ENCODE measurements at regions not wholly inside any gene's neighbourhood (a gene's known extent, or its start where the extent isn't known, plus 50 kb on each side); places are given as distances from the start of the nearest gene placed in this dataset.

DNA sequence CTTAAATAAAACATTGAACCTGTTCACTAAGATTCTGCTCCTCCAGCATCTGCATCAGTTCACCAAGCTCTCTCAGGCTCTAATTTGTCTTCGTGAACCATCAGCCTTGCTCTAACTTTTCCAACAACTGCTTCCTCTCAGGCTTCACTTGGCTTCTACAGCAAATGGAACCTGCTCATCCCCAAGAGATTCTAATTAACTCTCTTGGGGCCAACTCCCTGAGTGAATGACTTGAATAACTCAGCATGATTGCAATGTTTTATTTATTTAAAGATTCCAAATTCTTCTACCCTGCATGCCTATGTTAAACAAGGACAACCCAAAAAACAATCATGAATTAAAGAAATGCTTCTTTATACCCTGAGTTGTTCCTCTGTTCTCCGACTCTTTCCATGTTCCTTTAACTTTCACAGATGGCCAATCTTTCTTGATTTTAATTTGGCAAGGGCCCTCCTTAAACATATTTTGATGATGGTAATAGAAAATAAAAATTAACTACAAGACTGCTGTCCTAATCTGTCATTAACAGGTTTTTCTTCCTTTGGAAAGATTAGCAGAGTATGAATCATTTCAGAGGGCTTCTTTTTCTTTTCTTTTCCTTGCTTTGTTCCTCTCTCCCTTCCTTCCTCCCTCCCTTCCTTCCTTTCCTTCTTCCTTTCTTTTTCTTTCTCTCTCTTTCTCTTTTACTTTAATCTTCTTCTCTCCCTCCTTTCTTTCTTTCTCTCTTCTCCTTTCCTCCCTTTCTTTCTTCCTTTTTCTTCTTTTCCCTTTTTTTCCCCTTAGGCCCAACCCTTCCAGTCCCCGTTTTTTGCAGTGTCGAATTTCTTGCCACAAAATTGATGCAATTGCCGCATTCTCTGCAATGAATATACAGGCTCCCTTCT lies 195.0 kb upstream of the RHOBTB1 start:
- no peak for DNase-seq

DNA sequence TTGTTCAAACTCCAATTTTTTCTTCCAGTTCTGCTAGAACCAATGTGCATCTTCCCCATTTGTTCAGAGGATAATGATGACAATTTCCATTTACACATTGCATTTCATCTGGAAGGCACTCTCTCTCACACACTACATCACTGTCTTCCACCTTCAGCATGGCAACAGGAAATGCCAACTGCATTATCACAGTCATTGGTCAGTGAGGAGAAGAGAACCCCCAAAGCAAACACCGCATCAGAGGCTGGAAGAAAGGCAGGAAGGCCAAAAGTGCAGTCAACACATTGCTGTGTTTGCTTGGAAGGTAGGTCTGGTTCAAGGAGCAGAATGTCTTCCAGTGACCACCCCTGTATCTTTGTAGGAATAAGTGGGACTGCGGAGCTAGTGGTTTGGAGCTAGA lies 192.2 kb upstream of the RHOBTB1 start:
- no peak for DNase-seq

- no peak for DNase-seq
Observed at GRCh38 chr10:61135276-61135721, 191.3 kb upstream of the RHOBTB1 start.

DNA sequence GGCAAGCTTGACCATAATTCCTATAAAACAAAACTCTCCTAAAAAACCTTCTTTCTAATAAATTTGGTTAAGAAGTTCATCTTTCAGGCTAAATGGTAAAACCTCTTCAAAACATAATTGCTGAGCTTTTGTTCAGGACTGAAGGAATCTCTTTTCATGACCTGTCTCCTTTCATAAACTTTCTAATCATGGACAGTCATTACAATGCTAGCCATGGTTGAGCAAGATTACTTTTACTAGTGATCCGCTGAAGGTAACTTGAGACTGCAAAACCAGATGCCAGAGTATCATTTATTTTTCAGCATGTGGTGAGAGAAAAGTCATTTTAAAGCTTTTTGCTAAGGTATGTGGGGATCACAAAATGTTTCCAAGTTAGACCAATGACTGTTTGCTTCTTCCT lies 186.4 kb upstream of the RHOBTB1 start:
- no peak for DNase-seq

GRCh38 chr10:61128196-61128595 lies 184.2 kb upstream of the RHOBTB1 start:
- no peak for DNase-seq

GRCh38 chr10:61125560-61126170 lies 181.7 kb upstream of the RHOBTB1 start:
- no peak for DNase-seq

DNA sequence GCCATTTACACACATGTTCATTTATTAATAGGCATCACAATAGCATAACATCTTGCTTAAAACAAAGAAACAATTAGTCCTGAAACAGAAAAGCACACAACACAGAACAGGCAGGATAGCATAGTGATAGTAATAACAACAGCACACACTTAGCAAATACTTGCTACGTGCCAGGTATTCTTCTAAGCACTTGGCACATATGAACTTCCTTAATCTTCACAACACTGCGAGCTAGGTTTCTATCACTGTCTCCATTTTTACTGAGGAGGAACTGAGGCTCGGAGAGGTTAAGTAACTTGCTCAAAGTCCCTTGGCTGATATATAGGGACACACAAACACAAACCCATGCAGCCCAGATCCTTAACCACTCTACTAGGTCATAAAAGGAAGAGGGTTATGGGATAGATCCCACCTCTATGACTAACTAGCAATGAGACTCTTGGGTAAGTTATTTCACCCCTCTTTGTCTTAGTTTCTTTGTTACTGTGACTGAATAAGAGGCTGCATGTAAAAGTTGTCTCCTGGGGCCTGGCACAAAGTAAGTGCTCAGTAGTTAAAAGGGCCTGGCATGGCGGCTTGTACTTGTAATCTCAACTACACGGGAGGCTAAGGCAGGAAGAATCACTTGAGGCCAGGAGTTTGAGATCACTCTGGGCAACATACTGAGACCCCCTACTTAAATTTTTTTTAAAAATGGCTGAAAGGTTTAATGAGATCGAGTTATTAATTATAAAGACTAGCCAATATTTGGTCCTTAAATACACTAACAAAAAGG lies 181.0 kb upstream of the RHOBTB1 start:
- no peak for DNase-seq

DNA sequence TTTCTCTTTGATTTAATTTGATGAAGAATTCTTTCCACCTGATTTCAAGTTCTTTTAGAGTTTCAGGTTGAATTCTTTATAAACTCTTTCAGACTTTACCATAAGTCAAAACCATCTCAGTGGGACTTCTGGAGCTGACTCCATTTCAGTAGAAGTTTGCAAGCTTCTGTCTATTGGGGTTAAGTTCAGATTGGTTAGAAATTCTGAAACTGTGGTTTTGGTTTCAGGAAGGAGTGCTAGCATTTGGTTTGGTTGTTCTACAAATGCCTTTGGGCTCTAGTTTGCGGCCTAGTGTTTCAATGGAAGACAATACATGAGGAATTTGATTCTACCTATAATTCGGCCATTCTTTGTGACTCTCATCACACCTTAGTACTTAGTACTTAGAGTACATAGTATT lies 176.8 kb upstream of the RHOBTB1 start:
- DNase-seq, result no peak

GRCh38 chr10:61119573-61119972 lies 175.6 kb upstream of the RHOBTB1 start:
- no peak for DNase-seq

GRCh38 chr10:61115897-61116296 lies 171.9 kb upstream of the RHOBTB1 start:
- no peak for DNase-seq

- no peak for DNase-seq
Observed at GRCh38 chr10:61112771-61113170, 168.8 kb upstream of the RHOBTB1 start.

GRCh38 chr10:61110936-61111335 lies 167.0 kb upstream of the RHOBTB1 start:
- no peak for DNase-seq

DNA sequence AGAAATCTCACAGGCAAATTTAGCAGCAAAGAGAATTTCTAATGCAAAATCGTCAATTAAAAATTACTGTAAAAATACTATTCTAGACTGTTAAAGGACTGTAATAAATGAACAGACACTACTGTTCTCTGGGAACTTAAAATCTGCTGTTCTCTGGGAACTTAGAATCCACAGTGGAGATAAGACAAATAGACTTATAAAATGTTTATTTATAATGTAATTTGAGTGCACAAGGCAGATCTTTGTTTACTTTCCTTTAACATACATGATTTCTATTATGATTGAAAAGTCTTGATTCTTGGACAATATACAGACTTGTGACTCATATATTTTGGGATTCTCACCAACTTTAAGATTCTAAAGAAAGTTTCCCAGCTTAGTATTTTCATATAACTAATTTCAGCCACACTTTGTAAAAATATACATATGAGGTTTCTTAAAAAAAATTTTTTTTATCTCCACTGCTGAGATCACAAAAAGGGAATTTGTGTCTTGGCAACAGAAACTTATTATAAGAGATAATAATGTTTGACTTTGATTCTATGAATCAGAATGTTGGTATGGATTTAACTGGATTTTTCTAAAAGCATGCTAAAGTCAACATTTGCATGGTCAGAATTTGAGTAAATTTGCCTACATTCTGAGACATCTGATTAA lies 166.3 kb upstream of the RHOBTB1 start:
- DNase-seq, result no peak

DNA sequence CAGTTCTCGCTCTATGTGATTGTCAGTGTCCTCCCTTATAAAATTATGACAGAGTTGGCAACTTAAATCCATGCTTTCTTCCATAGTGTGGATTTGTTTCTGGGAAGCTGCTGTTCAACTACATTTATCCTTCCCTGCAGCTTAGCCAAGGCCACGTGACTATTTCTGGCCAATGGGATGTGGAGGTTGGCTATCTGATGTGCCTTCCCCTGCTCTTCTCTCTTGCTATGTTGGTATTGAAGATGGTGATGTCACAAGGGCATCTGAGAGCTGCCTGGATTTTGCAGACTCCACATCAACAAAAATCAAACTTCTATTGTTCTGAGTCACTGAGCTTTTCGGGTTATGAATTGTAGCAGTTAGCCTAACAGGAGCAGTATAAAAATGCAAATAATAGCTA lies 164.9 kb upstream of the RHOBTB1 start:
- no peak for DNase-seq

DNA sequence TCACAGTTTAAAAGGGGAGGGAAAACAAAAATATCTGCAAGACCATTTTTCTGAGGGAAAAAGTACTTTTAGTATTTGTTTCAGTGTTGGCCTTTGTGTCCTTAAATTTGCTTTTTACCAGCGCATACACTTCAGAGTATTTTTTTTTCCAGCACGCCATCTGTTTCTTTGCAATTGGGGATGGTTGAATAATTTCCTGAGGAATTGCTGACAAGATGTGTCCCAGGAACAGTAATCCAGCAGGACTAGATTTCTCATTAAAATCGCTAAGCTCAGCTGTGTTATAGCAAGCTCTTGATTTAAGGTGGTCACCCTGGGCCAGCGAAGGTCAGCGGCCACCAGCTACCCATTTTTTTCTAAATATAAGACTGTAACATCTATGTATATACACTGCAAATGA lies 156.9 kb upstream of the RHOBTB1 start:
- DNase-seq, result no peak

GRCh38 chr10:61099756-61100155 lies 155.8 kb upstream of the RHOBTB1 start:
- no peak for DNase-seq

GRCh38 chr10:61098966-61099365 lies 155.0 kb upstream of the RHOBTB1 start:
- no peak for DNase-seq

DNA sequence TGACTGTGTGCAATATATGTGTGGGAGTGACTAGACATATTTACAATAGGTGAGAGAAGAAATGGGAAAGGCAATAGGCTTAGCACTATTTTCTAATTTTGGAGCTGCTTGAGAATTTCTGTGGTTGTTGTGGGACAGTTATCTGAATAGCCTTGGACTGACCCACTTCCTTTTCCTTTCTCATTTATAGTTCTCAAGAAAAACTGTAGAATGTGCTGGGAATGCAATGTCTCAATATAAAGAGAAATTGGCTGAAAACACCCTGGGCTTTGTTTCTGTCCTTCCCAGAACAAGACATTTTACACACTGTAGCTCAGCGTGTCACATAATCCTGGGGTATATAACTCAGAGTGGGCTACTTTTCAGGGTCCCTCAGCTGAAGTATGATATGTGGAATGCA lies 153.0 kb upstream of the RHOBTB1 start:
- no peak for DNase-seq

DNA sequence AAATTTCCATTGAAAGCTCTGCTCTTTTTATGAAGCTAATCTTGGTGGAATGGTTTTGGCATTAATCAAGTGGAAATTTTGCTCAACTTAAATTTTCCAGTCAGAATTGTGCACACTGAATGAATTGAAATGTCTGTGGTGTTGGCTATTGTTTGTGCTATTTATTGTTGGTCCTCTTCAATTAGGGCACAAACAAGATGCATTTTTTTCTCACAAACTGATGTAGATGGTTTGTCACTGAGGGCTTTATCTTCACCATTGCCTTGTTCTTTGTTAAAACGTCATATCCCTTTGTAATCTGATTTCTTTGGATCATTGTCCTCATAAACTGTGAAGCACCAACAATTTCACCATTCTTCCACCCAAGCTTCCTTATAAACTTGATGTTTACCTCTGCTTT lies 152.1 kb upstream of the RHOBTB1 start:
- DNase-seq, result no peak

DNA sequence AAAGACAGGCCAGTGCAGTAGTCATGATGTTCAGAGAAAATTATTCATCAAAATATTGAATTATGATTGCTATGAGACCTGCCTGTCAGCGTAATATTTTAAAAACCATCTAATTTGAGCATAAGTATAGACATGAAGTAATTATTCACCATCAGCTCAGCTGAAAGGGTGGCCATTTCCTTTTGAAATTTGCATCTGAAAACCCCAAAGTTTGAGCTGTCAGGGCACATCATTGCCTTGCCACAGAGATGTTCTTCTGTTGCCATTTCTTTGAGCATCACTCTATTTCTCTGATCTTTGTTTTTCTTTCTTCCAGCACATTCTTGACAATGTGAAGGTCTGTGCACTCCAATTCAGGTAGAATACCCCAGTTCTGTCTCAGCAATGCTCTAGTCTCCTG lies 147.5 kb upstream of the RHOBTB1 start:
- DNase-seq, result no peak

DNA sequence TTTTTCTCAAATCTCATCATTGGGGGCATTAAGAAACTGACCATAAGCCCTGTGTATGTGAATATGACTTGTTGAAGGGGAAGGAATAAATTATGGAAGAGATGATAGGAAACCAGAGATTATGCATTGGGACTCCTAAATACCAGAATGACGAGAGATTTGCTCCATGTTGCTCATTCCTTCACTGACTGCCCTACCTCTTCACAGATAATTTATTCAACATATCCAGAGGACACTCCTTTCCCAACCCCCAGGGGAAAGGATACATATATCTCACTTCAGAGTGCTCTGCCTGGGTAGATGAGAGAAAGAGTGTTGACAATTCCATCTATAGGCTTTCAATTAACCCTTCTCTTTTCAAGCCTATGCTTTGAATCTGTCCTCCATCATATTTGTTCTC lies 145.3 kb upstream of the RHOBTB1 start:
- DNase-seq, result no peak

DNA sequence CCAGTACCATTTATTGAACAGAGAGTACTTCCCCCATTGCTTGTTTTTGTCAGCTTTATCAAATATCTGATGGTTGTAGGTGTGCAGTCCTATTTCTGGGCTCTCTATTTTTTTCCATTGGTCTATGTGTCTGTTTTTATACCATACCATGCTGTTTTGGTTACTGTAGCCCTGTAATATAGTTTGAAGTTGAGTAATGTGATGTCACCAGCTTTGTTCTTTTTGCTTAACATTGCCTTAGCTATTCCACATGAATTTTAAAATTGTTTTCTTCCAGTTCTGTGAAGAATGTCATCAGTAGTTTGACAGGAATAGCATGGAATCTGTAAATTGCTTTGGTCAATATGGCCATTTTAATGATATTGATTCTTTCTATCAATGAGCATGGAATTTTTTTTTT lies 140.5 kb upstream of the RHOBTB1 start:
- DNase-seq, result no peak

GRCh38 chr10:61081301-61081700 lies 137.3 kb upstream of the RHOBTB1 start:
- DNase-seq, result no peak
